Mesendoderm (in vitro differentiated cells): ENCODE measurements at regions not wholly inside any gene's neighbourhood (a gene's known extent, or its start where the extent isn't known, plus 50 kb on each side); places are given as distances from the start of the nearest gene placed in this dataset.

Experiments used
- DNase-seq: peaks from one replicate; pipeline ENCODE4 v3.0.0; 2013
- H2AK5ac ChIP-seq: 2 replicates; pipeline ENCODE4 v1.6.1; 2013; ENCODE audit warnings: low read length, inconsistent platforms
- H2BK120ac ChIP-seq: 2 replicates; pipeline ENCODE4 v1.6.1; 2013; ENCODE audit warnings: low read depth, mild to moderate bottlenecking, low read length, moderate library complexity, mixed read lengths
- H2BK15ac ChIP-seq: replicated peaks from 2 replicates; pipeline ENCODE4 v1.6.1; 2013; ENCODE audit warnings: low read depth, mild to moderate bottlenecking, moderate library complexity
- H2BK5ac ChIP-seq: 2 replicates; pipeline ENCODE4 v1.6.1; 2013; ENCODE audit warnings: low read length, inconsistent platforms
- H3K18ac ChIP-seq: 2 replicates; pipeline ENCODE4 v1.6.1; 2013; ENCODE audit warnings: mild to moderate bottlenecking, low read length, mixed read lengths
- H3K23ac ChIP-seq: one replicate; pipeline ENCODE4 v1.6.1; 2013; ENCODE audit warnings: low read length
- H3K27ac ChIP-seq: 2 replicates; pipeline ENCODE4 v1.5.1; 2013; ENCODE audit warnings: low read depth, mild to moderate bottlenecking, inconsistent platforms, low read length, moderate library complexity
- H3K27me3 ChIP-seq: 2 replicates; pipeline ENCODE4 v1.6.1; 2013; ENCODE audit warnings: low read length, control low read depth, mild to moderate bottlenecking, inconsistent platforms; ENCODE audit not compliant: insufficient read depth, poor library complexity
- H3K36me3 ChIP-seq: 2 replicates; pipeline ENCODE4 v1.6.1; 2013; ENCODE audit warnings: low read length, inconsistent platforms; ENCODE audit not compliant: control insufficient read depth, insufficient read depth
- H3K4ac ChIP-seq: one replicate; pipeline ENCODE4 v1.6.1; 2013; ENCODE audit warnings: low read depth, mild to moderate bottlenecking, low read length, moderate library complexity
- H3K4me1 ChIP-seq: 2 replicates; pipeline ENCODE4 v1.6.1; 2013; ENCODE audit warnings: low read depth, low read length, inconsistent platforms; ENCODE audit not compliant: control insufficient read depth
- H3K4me2 ChIP-seq: 2 replicates; pipeline ENCODE4 v1.6.1; 2013; ENCODE audit warnings: low read length
- H3K4me3 ChIP-seq: 2 replicates; pipeline ENCODE4 v1.5.1; 2013; ENCODE audit warnings: mild to moderate bottlenecking, low read length
- H3K56ac ChIP-seq: one replicate; pipeline ENCODE4 v1.6.1; 2013; ENCODE audit warnings: low read length
- H3K79me1 ChIP-seq: 2 replicates; pipeline ENCODE4 v1.6.1; 2013; ENCODE audit warnings: low read length, inconsistent platforms
- H3K79me2 ChIP-seq: 2 replicates; pipeline ENCODE4 v1.6.1; 2013; ENCODE audit warnings: mild to moderate bottlenecking, low read length; ENCODE audit not compliant: control insufficient read depth, insufficient read depth
- H3K9ac ChIP-seq: 2 replicates; pipeline ENCODE4 v1.6.1; 2013; ENCODE audit warnings: low read length, inconsistent platforms
- H4K5ac ChIP-seq: one replicate; pipeline ENCODE4 v1.6.1; 2013; ENCODE audit warnings: low read length
- H4K8ac ChIP-seq: one replicate; pipeline ENCODE4 v1.6.1; 2013; ENCODE audit warnings: low read depth, mild to moderate bottlenecking, control low read depth, low read length, moderate library complexity
- WGBS: extraction: QIAGEN DNeasy Blood & Tissue Kit; methylation state at CpG from one replicate; pipeline ENCODE4 v1.1.7; 2013; ENCODE audit warnings: low lambda C conversion rate, missing lambda C conversion rate; ENCODE audit not compliant: insufficient coverage; ENCODE audit errors: extremely low coverage; 5-methylcytosine and 5-hydroxymethylcytosine counted together

DNA sequence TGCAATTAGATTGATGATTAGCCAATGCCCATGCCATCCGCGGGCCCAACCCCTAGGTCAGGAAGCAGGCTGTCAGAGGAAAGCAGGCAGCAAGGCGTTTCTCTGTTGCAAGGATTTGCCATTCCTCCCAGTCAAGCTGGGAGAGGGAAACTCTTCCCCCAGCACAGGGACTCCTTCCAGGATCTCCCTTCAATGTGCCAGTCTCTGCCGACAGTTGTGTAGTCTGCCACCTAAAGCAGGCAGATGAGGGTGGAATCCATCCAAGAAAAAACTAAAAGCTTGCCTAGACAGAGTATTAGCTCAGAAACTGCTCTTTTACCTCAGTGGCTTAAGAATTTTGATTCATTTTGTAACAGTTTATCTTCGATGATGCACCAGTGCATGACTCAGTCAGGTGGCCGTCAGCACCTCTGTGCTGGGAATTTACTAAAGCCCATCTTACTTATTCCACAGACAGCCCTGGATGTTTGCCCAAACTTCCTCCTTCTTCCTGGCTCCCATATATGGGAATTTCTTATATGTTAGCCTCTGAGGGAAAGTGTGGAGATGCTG, 501.5 kb upstream of the THBS1 start:
- no CpG with 5 or more reads among the region's 6 CpGs for WGBS
- no peak overlapping the region for H3K4ac ChIP-seq
- H3K9ac ChIP-seq, result no peak overlapping the region
- H3K36me3 ChIP-seq, result no peaks in the 10 kb centered on the region
- no peak overlapping the region for H2BK15ac ChIP-seq
- H3K79me2 ChIP-seq, result no peaks in the 10 kb centered on the region
- no peaks in the 10 kb centered on the region for H3K4me1 ChIP-seq
- H3K23ac ChIP-seq, result no peak overlapping the region
- no peak overlapping the region for H4K8ac ChIP-seq
- no peaks in the 10 kb centered on the region for H3K27me3 ChIP-seq
- H3K4me3 ChIP-seq, result no peak overlapping the region
- H3K56ac ChIP-seq, result no peak overlapping the region
- no peaks in the 10 kb centered on the region for H3K79me1 ChIP-seq
- no peak overlapping the region for H3K4me2 ChIP-seq
- no peak overlapping the region for H2AK5ac ChIP-seq
- peak overlapping the region; percentile 28 for H3K18ac ChIP-seq
- no peak overlapping the region for H4K5ac ChIP-seq
- no peak overlapping the region for H2BK120ac ChIP-seq
- no peak overlapping the region for H3K27ac ChIP-seq
- H2BK5ac ChIP-seq, result no peak overlapping the region
- DNase-seq, result no peak

DNA sequence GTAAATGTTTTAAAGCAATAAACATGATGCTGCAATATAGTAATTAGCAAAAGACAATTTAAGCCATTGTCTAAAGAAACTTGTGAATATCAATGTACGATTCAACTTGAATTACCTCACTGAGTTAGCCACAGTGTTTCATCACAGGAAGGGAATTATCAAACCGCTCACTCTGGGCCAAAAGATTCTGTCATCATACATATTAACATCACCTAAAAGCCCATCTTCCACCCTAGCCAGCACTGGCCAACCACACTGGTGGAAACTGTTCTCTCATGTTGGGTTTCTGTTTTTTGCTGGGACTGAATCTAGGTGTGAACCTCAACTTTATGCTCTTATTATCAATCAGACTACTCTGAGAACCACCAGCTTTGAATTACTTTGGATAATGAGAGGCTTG, 497.7 kb upstream of the THBS1 start:
- Histone ChIP-seq H3K36me3 (no peaks in the 10 kb centered on the region), H3K4me2 (no peak overlapping the region), H3K79me1 (no peaks in the 10 kb centered on the region), H2AK5ac (no peak overlapping the region), H3K27ac (no peak overlapping the region), H2BK5ac (no peak overlapping the region), H3K56ac (no peak overlapping the region), H4K8ac (no peak overlapping the region), H3K79me2 (no peaks in the 10 kb centered on the region), H3K4me3 (no peak overlapping the region), H2BK15ac (no peak overlapping the region), H3K9ac (no peak overlapping the region), H2BK120ac (no peak overlapping the region), H3K4ac (no peak overlapping the region), H3K27me3 (no peaks in the 10 kb centered on the region), H3K4me1 (no peaks in the 10 kb centered on the region), H4K5ac (no peak overlapping the region), H3K23ac (no peak overlapping the region), H3K18ac (no peak overlapping the region)
- no peak for DNase-seq
- no CpG with 5 or more reads among the region's 2 CpGs for WGBS

DNA sequence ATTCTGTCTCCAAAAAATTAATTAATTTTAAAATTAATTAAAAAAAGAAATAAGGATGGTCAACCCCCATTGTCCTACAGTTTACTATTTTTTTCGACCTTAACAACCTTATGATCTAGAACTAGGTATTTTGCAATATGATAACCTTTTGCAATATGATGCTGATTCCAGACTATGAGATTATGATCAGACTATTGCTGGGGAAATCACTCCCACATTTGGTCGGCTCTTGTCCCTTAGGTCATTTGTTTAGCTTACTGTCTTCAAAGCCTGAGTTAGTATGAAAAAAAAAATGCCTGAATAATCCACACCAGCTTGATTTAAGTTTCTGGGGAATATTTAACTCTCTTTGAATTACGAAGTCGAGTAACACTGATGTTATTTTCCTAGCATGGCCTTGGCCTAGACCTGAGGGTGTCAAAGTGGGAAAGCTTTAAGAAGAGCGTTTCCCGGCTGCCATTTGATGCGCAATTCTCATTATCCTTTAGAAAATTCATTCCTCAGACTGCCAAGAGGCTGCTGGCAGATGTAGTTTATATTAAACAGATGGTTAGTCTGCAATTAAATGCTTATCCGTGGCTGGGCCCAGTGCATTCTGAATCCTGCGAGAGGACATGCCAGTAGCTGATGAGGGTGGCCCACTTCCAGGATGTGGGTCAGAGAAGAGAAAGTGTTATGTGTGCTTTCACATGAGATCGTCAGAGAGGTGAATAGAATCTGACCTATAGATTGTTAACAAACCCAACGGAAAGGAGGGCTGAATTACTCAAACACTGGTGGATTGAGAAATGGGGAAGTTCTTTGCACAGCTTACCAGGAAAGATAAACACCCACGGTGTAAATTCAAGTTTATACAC, 496.0 kb upstream of the THBS1 start:
- H3K36me3 ChIP-seq, result no peaks in the 10 kb centered on the region
- H3K56ac ChIP-seq, result no peak overlapping the region
- H2BK15ac ChIP-seq, result no peak overlapping the region
- H4K5ac ChIP-seq, result no peak overlapping the region
- no peaks in the 10 kb centered on the region for H3K79me2 ChIP-seq
- H3K27me3 ChIP-seq, result no peaks in the 10 kb centered on the region
- H3K4ac ChIP-seq, result no peak overlapping the region
- no peaks in the 10 kb centered on the region for H3K79me1 ChIP-seq
- no peak overlapping the region for H3K27ac ChIP-seq
- no peak overlapping the region for H4K8ac ChIP-seq
- H3K4me2 ChIP-seq, result no peak overlapping the region
- no peaks in the 10 kb centered on the region for H3K4me1 ChIP-seq
- H3K23ac ChIP-seq, result no peak overlapping the region
- no peak overlapping the region for H2BK5ac ChIP-seq
- H2AK5ac ChIP-seq, result no peak overlapping the region
- no CpG with 5 or more reads among the region's 12 CpGs for WGBS
- H3K9ac ChIP-seq, result no peak overlapping the region
- no peak overlapping the region for H3K4me3 ChIP-seq
- no peak overlapping the region for H3K18ac ChIP-seq
- no peak overlapping the region for H2BK120ac ChIP-seq
- DNase-seq, result no peak

DNA sequence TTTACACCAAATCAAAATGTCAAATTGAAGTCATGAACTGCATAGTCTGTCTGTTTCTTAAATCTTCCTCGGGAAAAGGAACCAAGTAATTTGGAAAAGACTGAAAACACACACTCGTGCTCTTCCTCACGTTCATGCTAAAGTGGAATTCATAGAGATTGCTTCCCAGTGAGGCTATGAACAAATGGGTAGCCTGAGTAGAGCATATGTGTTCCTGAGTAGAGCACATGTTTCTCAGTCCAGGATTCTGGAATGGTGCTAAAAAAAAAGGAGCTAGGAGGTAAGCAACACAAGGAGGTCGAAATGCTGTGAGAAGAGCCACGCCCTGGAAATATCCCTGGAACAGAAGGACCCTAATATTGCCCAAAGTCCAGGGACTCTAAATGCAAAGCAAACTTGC, 494.2 kb upstream of the THBS1 start:
- Histone ChIP-seq H3K4me1 (no peaks in the 10 kb centered on the region), H3K27me3 (no peaks in the 10 kb centered on the region), H3K36me3 (no peaks in the 10 kb centered on the region), H3K27ac (no peak overlapping the region), H2BK15ac (no peak overlapping the region), H2BK120ac (no peak overlapping the region), H3K79me2 (no peaks in the 10 kb centered on the region), H3K79me1 (no peaks in the 10 kb centered on the region), H3K18ac (no peak overlapping the region), H3K4ac (no peak overlapping the region), H2AK5ac (no peak overlapping the region), H3K9ac (no peak overlapping the region), H3K56ac (no peak overlapping the region), H3K4me2 (no peak overlapping the region), H3K23ac (no peak overlapping the region), H2BK5ac (no peak overlapping the region), H4K5ac (no peak overlapping the region), H4K8ac (no peak overlapping the region), H3K4me3 (no peak overlapping the region)
- no peak for DNase-seq
- WGBS, result no CpG with 5 or more reads among the region's 5 CpGs

DNA sequence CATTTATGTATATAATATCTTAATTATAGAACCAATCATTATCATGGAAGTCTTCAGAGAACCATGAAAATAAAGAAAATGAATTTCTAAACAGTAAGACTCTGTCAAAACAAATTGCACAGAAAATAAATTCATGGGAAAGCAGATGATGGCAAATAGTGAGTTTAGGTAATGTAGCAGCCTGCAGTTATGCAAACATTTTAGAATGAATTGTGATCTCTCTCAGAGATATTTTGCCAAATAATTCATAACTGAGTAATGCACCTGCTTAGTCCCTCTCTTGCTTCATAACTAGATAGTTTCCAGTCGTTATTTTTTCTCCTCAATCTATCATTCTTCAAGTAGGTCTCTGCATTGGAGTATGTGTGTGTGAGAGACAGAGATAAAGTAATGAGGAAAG, 492.7 kb upstream of the THBS1 start:
- H3K4me2 ChIP-seq, result no peak overlapping the region
- H3K27me3 ChIP-seq, result no peaks in the 10 kb centered on the region
- no CpG with 5 or more reads among the region's 1 CpG for WGBS
- H3K23ac ChIP-seq, result no peak overlapping the region
- no peak overlapping the region for H3K27ac ChIP-seq
- H4K8ac ChIP-seq, result no peak overlapping the region
- no peaks in the 10 kb centered on the region for H3K79me1 ChIP-seq
- H3K4me1 ChIP-seq, result no peaks in the 10 kb centered on the region
- no peak overlapping the region for H3K56ac ChIP-seq
- no peak overlapping the region for H3K9ac ChIP-seq
- DNase-seq, result no peak
- H3K4me3 ChIP-seq, result no peak overlapping the region
- no peak overlapping the region for H4K5ac ChIP-seq
- no peak overlapping the region for H2BK15ac ChIP-seq
- no peak overlapping the region for H2AK5ac ChIP-seq
- no peak overlapping the region for H2BK5ac ChIP-seq
- no peaks in the 10 kb centered on the region for H3K79me2 ChIP-seq
- no peaks in the 10 kb centered on the region for H3K36me3 ChIP-seq
- no peak overlapping the region for H2BK120ac ChIP-seq
- H3K18ac ChIP-seq, result no peak overlapping the region
- no peak overlapping the region for H3K4ac ChIP-seq
